ENCODE measurements at regions not wholly inside any gene's neighbourhood (a gene's known extent, or its start where the extent isn't known, plus 50 kb on each side); places are given as distances from the start of the nearest gene placed in this dataset.

DNA sequence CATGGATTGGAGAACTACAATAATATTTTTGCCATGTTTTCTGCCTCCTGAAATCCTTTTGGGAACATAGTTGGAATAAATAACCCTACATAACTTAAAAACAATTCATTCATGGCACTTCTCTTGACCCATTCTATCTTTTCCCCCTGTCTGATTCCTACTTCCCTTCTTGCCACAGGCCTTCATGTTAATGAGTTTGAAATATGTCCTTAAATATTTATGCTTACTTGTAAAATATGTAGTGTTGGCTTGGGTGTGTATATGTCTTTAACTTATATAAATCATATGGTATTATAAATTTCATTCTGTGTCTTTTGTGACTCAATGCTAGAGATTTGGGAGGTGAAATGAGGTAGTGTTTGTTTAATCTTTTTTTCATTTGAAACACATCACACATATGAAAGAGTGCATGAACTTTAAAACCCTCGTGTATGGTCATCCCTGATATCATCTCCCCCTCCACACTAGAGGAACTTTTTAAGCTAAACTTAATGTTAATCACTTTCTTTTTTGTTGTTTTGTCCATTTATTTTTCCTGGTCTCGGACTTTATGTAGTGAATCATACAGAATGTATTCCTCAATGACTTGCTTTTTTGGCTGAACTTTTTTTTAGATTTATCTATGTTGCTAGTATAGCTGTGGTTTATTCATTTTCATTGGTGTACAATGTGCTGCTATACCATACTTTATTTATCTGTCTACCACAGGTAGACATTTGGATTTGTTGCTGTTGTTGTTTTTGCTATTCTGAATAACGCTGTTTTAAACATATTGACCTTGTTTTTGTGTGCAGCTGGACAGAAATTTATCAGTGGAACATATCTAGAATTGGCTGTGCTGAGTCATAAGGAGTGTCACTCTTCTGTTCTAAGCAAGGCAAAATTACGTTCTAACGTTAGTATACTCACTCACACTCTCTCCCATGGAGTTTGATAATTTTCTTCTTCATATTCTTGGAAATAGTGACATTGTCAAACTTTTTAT lies 441.6 kb downstream of the PLPP3 start:
- WGBS, result 62% methylated on average over 5 of the region's 5 CpGs
- intact Hi-C loops (cut with DNase I), result no loop called here
- Histone ChIP-seq H3K27ac (no peak overlapping the region), H3K27me3 (replicated peaks; ENCODE audit: insufficient read depth) (no peaks in the 10 kb centered on the region), H3K9me3 (no peaks in the 10 kb centered on the region), H3K4me1 (replicated peaks) (no peaks in the 10 kb centered on the region), H3K36me3 (no peaks in the 10 kb centered on the region), H3K4me3 (no peak overlapping the region)
- no peak for DNase-seq (ENCODE audit: low spot score)
- TF ChIP-seq, protein P1, sequence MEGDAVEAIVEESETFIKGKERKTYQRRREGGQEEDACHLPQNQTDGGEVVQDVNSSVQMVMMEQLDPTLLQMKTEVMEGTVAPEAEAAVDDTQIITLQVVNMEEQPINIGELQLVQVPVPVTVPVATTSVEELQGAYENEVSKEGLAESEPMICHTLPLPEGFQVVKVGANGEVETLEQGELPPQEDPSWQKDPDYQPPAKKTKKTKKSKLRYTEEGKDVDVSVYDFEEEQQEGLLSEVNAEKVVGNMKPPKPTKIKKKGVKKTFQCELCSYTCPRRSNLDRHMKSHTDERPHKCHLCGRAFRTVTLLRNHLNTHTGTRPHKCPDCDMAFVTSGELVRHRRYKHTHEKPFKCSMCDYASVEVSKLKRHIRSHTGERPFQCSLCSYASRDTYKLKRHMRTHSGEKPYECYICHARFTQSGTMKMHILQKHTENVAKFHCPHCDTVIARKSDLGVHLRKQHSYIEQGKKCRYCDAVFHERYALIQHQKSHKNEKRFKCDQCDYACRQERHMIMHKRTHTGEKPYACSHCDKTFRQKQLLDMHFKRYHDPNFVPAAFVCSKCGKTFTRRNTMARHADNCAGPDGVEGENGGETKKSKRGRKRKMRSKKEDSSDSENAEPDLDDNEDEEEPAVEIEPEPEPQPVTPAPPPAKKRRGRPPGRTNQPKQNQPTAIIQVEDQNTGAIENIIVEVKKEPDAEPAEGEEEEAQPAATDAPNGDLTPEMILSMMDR (IDR thresholded peaks at IDR 0.05), result no peak

DNA sequence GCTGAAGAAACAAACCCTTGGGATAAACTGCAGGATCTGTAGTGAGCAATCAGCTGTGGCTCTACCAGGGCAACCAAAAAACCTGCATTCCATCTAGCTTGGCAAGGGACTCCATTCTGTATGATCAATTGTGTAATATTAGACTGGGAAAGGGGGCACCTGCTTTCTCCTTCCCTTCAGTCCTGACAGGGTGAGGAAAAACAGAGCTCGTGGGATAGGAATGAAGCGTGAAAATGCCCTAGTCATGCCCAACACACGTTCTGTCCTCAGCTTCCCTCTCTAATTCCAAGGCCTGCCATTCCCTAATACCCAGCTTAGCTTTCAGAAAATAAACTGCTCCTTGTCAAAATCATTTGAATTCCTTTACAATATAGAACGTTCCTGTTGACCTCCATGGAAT lies 442.3 kb downstream of the PLPP3 start:
- no peaks in the 10 kb centered on the region for H3K4me1 ChIP-seq (replicated peaks)
- no peak for DNase-seq (ENCODE audit: low spot score)
- TF ChIP-seq POLR2A (IDR thresholded peaks at IDR 0.05) (no peak), POLR2AphosphoS5 (IDR thresholded peaks at IDR 0.05) (no peak)
- TF ChIP-seq, protein P1 (IDR thresholded peaks at IDR 0.05), result no peak
- H3K27me3 ChIP-seq (replicated peaks; ENCODE audit: insufficient read depth), result no peaks in the 10 kb centered on the region
- H3K4me3 ChIP-seq, result no peak overlapping the region
- H3K9me3 ChIP-seq, result no peaks in the 10 kb centered on the region
- 84% methylated on average over 4 of the region's 4 CpGs for WGBS
- intact Hi-C loops (cut with DNase I), result no loop called here
- H3K36me3 ChIP-seq, result no peaks in the 10 kb centered on the region
- H3K27ac ChIP-seq, result no peak overlapping the region

DNA sequence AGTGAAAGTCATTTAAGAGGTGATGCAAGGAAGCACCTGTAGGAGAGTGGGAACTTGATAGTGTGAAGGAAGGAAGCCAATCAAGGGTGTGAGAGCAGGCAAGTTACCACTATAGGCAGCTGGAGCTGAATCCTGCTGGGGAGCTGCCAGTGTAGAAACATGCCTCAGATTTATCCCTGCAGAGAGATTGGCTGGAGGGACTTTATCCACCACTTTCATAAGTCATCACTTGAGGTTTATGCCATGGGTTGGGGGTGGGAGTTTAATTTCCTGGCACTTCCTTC lies 443.6 kb downstream of the PLPP3 start:
- TF ChIP-seq POLR2A (IDR thresholded peaks at IDR 0.05) (no peak), POLR2AphosphoS5 (IDR thresholded peaks at IDR 0.05) (no peak)
- TF ChIP-seq, protein P1 (IDR thresholded peaks at IDR 0.05), result no peak
- no peaks in the 10 kb centered on the region for H3K9me3 ChIP-seq
- intact Hi-C loops (cut with DNase I), result no loop called here

DNA sequence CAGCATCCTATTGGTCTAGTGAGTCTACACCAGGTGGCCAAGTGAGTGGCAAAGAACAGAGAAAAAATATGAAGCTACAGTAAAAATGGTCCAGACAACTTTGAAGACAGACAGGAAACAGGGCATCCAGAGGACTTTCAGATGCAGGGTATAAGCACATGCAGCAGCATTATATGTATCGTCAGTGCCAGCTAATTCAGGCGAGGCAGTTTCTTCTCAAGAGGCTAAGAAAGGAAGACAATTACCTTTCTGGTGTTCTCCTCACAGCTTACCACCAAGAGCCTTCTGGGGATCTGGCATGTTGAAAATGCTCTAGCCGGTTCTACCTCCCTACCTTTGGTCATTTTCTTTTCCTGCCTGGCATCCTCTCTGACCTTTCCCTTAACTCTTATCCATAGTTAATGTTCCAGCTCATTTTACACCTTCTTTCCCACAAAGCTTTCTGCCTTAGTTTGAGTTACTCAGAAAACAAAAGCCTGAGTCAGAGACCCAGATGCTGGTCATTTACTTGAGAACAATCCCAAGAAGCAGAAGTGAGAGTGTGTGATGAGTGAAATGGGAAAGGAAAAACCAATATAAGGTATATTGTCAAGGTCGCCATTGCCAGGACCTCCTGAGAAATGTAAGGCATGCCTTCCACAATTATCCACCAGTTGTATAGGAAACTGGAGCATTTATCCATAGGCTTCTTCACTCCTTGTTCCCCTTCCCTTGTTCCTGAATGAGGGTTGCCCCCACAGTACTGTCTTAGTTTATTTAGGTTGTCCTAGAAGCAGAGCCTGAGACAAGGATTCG lies 444.1 kb downstream of the PLPP3 start:
- Histone ChIP-seq H3K27ac (no peak overlapping the region), H3K4me3 (no peak overlapping the region), H3K4me1 (replicated peaks) (no peaks in the 10 kb centered on the region), H3K36me3 (no peaks in the 10 kb centered on the region), H3K27me3 (replicated peaks; ENCODE audit: insufficient read depth) (no peaks in the 10 kb centered on the region), H3K9me3 (no peaks in the 10 kb centered on the region)
- intact Hi-C loops (cut with DNase I), result no loop called here
- WGBS, result 95% methylated on average over 5 of the region's 5 CpGs
- no peak for DNase-seq (ENCODE audit: low spot score)
- TF ChIP-seq, protein P1 (IDR thresholded peaks at IDR 0.05), result no peak
- TF ChIP-seq POLR2AphosphoS5 (IDR thresholded peaks at IDR 0.05), result no peak
- TF ChIP-seq POLR2A (IDR thresholded peaks at IDR 0.05), result no peak

More for the DNA sequence above, 443.6 kb downstream of the PLPP3 start:
- Histone ChIP-seq H3K4me3 (no peak overlapping the region), H3K4me1 (replicated peaks) (no peaks in the 10 kb centered on the region), H3K36me3 (no peaks in the 10 kb centered on the region), H3K27ac (no peak overlapping the region), H3K27me3 (replicated peaks; ENCODE audit: insufficient read depth) (no peaks in the 10 kb centered on the region)
- DNase-seq (ENCODE audit: low spot score), result no peak

Data from prostate gland (tissue), 2 donors.